NCI-H446 (cell line): ENCODE measurements at regions not wholly inside any gene's neighbourhood (a gene's known extent, or its start where the extent isn't known, plus 50 kb on each side); places are given as distances from the start of the nearest gene placed in this dataset.

Source experiments
- DNase-seq, 2 experiments: peaks; one replicate each; lab custom pipeline; 2025; lab: John Stamatoyannopoulos, UW

- no peak for DNase-seq
Observed at GRCh38 chr3:106533093-106533787, 664.4 kb upstream of the CBLB start.

- DNase-seq: no peak
Observed at GRCh38 chr3:106533788-106534160, 665.0 kb upstream of the CBLB start.

GRCh38 chr3:106534206-106534605 is 665.4 kb upstream of the CBLB start:
- DNase-seq: no peak

- DNase-seq: no peak
Observed at GRCh38 chr3:106540743-106541142, 671.9 kb upstream of the CBLB start.

GRCh38 chr3:106542101-106542769 is 673.4 kb upstream of the CBLB start:
- DNase-seq: no peak

- no peak for DNase-seq
Observed at GRCh38 chr3:106552351-106553043, 683.7 kb upstream of the CBLB start.

- DNase-seq: no peak
Observed at GRCh38 chr3:106560451-106560966, 691.7 kb upstream of the CBLB start.

GRCh38 chr3:106566277-106566676 is 697.5 kb upstream of the CBLB start:
- no peak for DNase-seq

- no peak for DNase-seq
Observed at GRCh38 chr3:106570426-106570825, 701.6 kb upstream of the CBLB start.

- no peak for DNase-seq
Observed at GRCh38 chr3:106573605-106574004, 704.8 kb upstream of the CBLB start.

GRCh38 chr3:106575029-106575428 is 706.2 kb upstream of the CBLB start:
- DNase-seq: no peak

GRCh38 chr3:106577241-106577640 is 708.4 kb upstream of the CBLB start:
- DNase-seq: no peak

GRCh38 chr3:106578911-106579310 is 710.1 kb upstream of the CBLB start:
- DNase-seq: no peak

- no peak for DNase-seq
Observed at GRCh38 chr3:106582151-106582550, 713.3 kb upstream of the CBLB start.

- DNase-seq: no peak
Observed at GRCh38 chr3:106587551-106587950, 718.7 kb upstream of the CBLB start.

GRCh38 chr3:106588739-106589138 is 719.9 kb upstream of the CBLB start:
- DNase-seq: no peak

GRCh38 chr3:106589311-106589942 is 720.6 kb upstream of the CBLB start:
- DNase-seq: no peak

- DNase-seq: no peak
Observed at GRCh38 chr3:106590216-106590615, 721.4 kb upstream of the CBLB start.

GRCh38 chr3:106593381-106593780 is 724.6 kb upstream of the CBLB start:
- no peak for DNase-seq

- peak; percentile 65 to 82 for DNase-seq
Observed at GRCh38 chr3:106609666-106610301, 741.0 kb upstream of the CBLB start.

- DNase-seq: no peak
Observed at GRCh38 chr3:106610362-106610959, 741.6 kb upstream of the CBLB start.

- no peak for DNase-seq
Observed at GRCh38 chr3:106611116-106611515, 742.3 kb upstream of the CBLB start.
